SK-N-SH (cell line): ENCODE measurements at regions not wholly inside any gene's neighbourhood (a gene's known extent, or its start where the extent isn't known, plus 50 kb on each side); places are given as distances from the start of the nearest gene placed in this dataset.

ENCODE experiments used
- SIN3A ChIP-seq: IDR thresholded peaks from 2 replicates; pipeline ENCODE4 v1.6.1; 2012; ENCODE audit warnings: low read depth, mild to moderate bottlenecking, low read length, moderate library complexity, borderline replicate concordance
- TF ChIP-seq, protein P1 (sequence below): fragments of 200-600 bp; sonication (generic); IDR thresholded peaks from 2 replicates; pipeline ENCODE4 v1.6.1; 2017; ENCODE audit warnings: antibody characterized with exemption, mild to moderate bottlenecking, moderate library complexity

DNA sequence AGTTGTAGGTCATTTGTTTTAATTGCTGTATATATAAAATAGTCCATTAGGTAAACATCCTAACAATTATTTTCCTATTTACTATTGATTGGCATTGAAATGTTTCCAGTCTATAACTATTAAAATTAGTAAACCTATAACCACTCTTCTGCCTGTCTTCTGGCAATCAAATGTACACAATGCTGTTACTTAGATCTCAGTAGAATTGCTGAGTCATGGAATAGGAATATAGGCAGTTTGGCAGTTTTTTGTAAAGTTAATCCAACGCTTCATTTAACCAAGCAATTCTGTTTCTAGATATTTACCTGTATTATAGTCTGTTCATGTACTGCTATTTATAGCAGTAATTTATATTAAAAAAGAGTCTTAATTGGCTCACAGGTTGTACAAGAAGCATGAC lies 518.1 kb downstream of the DCDC2C start:
- TF ChIP-seq SIN3A: no peak
- TF ChIP-seq, protein P1, sequence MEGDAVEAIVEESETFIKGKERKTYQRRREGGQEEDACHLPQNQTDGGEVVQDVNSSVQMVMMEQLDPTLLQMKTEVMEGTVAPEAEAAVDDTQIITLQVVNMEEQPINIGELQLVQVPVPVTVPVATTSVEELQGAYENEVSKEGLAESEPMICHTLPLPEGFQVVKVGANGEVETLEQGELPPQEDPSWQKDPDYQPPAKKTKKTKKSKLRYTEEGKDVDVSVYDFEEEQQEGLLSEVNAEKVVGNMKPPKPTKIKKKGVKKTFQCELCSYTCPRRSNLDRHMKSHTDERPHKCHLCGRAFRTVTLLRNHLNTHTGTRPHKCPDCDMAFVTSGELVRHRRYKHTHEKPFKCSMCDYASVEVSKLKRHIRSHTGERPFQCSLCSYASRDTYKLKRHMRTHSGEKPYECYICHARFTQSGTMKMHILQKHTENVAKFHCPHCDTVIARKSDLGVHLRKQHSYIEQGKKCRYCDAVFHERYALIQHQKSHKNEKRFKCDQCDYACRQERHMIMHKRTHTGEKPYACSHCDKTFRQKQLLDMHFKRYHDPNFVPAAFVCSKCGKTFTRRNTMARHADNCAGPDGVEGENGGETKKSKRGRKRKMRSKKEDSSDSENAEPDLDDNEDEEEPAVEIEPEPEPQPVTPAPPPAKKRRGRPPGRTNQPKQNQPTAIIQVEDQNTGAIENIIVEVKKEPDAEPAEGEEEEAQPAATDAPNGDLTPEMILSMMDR: no peak
